SJCRH30 (cell line): ENCODE measurements at regions not wholly inside any gene's neighbourhood (a gene's known extent, or its start where the extent isn't known, plus 50 kb on each side); places are given as distances from the start of the nearest gene placed in this dataset.
A peak's percentile ranks its signal among the peaks of the same experiment; 100 is the strongest.
"Not testable (repeated sequence)": the region's sequence is repeated elsewhere in the genome, so short reads cannot be mapped to it uniquely, and the experiment has no call there.

ENCODE experiments used
- DNase-seq, 2 experiments: peaks; one replicate each; pipeline ENCODE4 v3.0.0-alpha.2; 2015 to 2020
- H3K27ac ChIP-seq: fragments of 250-450 bp; sonication (Bioruptor Pico); 2 replicates; pipeline ENCODE4 v1.5.1; 2020; ENCODE audit warnings: mild to moderate bottlenecking, moderate library complexity
- H3K27me3 ChIP-seq: fragments of 250-450 bp; sonication (Bioruptor Pico); 2 replicates; pipeline ENCODE4 v1.5.1; 2020; ENCODE audit warnings: mild to moderate bottlenecking, moderate library complexity
- H3K36me3 ChIP-seq: fragments of 250-450 bp; sonication (Bioruptor Pico); 2 replicates; pipeline ENCODE4 v1.5.1; 2020; ENCODE audit warnings: mild to moderate bottlenecking, moderate library complexity
- H3K4me1 ChIP-seq: fragments of 250-450 bp; sonication (Bioruptor Pico); 2 replicates; pipeline ENCODE4 v1.5.1; 2020; ENCODE audit warnings: mild to moderate bottlenecking, moderate library complexity
- H3K4me3 ChIP-seq: fragments of 250-450 bp; sonication (Bioruptor Pico); 2 replicates; pipeline ENCODE4 v1.5.1; 2020; ENCODE audit warnings: mild to moderate bottlenecking, moderate library complexity
- H3K9me3 ChIP-seq: fragments of 250-450 bp; sonication (Bioruptor Pico); replicated peaks from 2 replicates; pipeline ENCODE4 v1.5.1; 2020; ENCODE audit warnings: mild to moderate bottlenecking, moderate library complexity

DNA sequence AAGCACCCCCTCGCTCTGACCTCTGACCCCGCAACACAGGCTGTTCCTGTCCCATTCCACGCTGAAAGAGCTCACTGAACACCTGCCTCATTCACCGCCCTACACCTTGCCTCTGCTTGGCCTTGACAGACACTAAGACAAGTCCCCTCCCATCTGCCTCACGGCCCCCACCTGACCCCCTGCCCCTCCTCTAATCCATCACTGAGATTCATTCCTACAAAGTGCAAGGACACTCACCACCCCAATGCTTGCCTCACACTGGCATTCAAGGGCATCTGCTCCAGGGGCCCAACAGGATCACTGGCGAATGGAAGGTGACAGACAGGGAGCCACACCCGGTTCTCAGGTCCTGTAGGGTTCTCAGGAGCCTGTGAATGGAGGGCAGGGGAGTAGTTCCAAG lies 68.1 kb upstream of the NANOS1 start:
- H3K36me3 ChIP-seq = no peaks in the 10 kb centered on the region
- H3K27ac ChIP-seq = no peak overlapping the region
- no peaks in the 10 kb centered on the region for H3K9me3 ChIP-seq
- no peak for DNase-seq
- peaks cover 24% of the 10 kb centered on the region for H3K4me1 ChIP-seq
- H3K4me3 ChIP-seq = no peak overlapping the region
- H3K27me3 ChIP-seq = no peaks in the 10 kb centered on the region

DNA sequence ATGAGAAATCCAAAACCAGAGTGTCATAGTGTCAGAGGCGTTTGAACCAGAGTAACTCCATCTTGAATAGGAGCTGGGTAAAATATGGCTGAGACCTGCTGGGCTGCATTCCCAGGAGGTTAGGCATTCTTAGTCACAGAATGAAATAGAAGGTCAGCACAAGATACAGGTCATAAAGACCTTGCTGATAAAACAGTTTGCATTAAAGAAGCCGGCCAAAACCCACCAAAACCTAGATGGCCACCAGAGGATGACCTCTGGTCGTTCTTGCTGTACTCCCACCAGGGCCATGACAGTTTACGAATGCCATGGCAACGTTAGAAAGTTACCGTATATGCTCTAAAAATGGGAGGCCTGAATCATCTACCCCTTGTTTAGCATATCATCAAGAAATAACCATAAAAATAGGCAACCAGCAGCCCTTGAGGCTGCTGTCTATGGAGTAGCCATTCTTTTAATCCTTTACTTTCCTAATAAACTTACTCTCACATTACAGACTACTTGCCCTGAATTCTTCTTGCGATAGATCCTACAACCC lies 67.1 kb upstream of the NANOS1 start:
- H3K27me3 ChIP-seq, H3K36me3 ChIP-seq, DNase-seq, H3K27ac ChIP-seq, H3K4me3 ChIP-seq, H3K9me3 ChIP-seq: not testable (repeated sequence)
- peaks cover 24% of the 10 kb centered on the region for H3K4me1 ChIP-seq

DNA sequence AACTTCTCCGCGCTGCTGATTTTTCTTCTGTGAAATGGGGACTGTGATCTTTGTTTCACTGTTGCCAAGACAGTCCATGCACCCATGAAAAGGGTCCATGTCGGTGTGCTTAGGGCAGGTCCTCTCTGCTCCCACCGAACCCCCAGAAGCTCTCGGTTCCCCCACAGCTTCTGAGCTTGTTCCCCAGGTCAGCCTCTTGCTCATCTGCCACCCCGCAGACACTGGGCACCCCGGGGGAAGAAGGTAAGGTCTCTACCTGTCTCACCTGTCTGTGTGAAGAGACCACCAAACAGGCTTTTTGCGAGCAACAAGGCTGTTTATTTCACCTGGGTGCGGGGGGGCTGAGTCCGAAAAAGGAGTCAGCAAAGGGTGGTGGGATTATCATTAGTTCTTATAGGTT lies 66.2 kb upstream of the NANOS1 start:
- DNase-seq = no peak
- Histone ChIP-seq H3K36me3 (no peaks in the 10 kb centered on the region), H3K9me3 (no peaks in the 10 kb centered on the region), H3K4me3 (no peak overlapping the region), H3K4me1 (peaks cover 31% of the 10 kb centered on the region), H3K27me3 (no peaks in the 10 kb centered on the region), H3K27ac (no peak overlapping the region)

DNA sequence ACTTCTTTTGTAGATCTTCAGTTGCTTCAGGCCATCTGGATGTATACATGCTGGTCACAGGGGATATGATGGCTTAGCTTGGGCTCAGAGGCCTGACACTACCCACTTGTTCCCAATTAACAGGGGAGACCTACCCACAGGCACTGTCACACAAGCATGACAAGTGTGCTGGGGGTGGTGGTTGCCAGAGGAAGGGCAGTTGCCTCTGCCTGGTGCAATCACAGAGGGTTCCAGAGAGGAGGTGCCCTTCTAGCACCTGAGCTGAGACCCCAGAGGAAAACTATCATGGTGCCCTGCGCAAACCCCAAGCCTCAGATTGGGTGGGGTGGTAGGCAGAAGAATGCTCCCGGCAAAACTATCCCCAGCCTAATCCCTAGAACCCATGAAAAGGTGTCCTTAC lies 65.6 kb upstream of the NANOS1 start:
- peaks cover 29% of the 10 kb centered on the region for H3K4me1 ChIP-seq
- no peak for DNase-seq
- no peaks in the 10 kb centered on the region for H3K9me3 ChIP-seq
- no peak overlapping the region for H3K4me3 ChIP-seq
- H3K36me3 ChIP-seq = no peaks in the 10 kb centered on the region
- no peak overlapping the region for H3K27ac ChIP-seq
- no peaks in the 10 kb centered on the region for H3K27me3 ChIP-seq

DNA sequence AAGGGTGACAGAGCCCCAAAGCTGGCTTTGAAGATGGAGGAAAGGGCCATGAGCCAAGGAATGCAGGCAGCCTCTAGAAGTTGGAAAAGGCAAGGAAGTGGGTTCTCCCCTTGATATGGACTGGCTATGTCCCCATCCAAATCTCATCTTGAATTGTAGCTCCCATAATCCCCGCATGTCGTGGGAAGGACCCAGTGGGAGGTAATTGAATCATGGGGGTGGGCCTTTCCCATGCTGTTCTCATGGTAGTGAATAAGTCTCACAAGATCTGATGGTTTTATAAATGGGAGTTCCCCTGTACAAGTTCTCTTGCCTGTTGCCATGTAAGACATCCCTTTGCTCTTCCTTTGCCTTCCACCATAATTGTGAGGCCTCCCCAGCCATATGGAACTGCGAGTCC lies 65.0 kb upstream of the NANOS1 start:
- not testable (repeated sequence) for DNase-seq, H3K27me3 ChIP-seq, H3K4me3 ChIP-seq, H3K36me3 ChIP-seq, H3K27ac ChIP-seq, H3K9me3 ChIP-seq
- H3K4me1 ChIP-seq = peaks cover 25% of the 10 kb centered on the region

DNA sequence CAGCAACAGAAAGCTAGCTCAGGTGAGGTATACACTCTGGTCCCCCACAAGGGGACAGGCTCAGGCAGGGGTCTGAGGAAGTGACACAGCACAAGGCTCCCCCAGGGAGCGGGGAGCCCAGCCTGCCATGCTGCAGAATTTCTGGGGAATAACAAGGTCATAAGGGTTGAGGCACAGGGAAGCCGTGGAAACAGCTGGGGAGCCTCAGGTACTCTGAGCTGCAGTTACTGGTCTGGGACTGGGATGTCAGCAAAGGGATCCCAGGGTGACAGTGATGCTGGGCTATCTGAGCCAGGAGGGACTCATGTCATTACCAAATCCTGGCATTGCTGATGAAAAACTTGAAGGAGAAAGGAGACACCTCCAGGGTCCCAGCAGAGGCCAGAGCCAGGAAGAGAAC lies 64.4 kb upstream of the NANOS1 start:
- Histone ChIP-seq H3K4me3 (no peak overlapping the region), H3K27me3 (no peaks in the 10 kb centered on the region), H3K36me3 (no peaks in the 10 kb centered on the region), H3K9me3 (no peaks in the 10 kb centered on the region), H3K27ac (0 out of 2 replicates have a peak overlapping the region, but pooled peaks have one; percentile 12), H3K4me1 (peaks cover 26% of the 10 kb centered on the region)
- DNase-seq = no peak

DNA sequence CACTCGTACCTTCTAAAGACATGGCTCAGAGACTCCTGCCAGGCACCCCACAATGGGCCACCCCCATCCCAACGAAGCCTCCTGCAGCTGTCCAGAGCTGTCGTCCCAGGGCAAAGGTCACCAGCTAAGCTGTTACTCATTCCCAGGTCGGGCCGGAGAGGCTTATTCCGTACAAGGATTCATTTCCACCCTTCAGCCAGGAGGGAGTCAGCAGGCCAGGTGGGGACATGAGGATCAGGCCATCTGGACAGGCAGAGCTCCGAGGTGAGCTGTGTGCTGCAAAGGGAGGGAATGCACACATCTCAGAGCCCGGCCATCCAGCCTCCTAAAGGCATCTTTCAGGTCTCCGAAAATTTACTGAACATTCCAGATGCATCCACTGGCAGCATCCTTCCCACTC lies 63.9 kb upstream of the NANOS1 start:
- Histone ChIP-seq H3K4me3 (no peak overlapping the region), H3K27me3 (no peaks in the 10 kb centered on the region), H3K27ac (0 out of 2 replicates have a peak overlapping the region, but pooled peaks have one; percentile 12), H3K36me3 (no peaks in the 10 kb centered on the region), H3K4me1 (peaks cover 32% of the 10 kb centered on the region), H3K9me3 (no peaks in the 10 kb centered on the region)
- peak; percentile 64 to 69 for DNase-seq

DNA sequence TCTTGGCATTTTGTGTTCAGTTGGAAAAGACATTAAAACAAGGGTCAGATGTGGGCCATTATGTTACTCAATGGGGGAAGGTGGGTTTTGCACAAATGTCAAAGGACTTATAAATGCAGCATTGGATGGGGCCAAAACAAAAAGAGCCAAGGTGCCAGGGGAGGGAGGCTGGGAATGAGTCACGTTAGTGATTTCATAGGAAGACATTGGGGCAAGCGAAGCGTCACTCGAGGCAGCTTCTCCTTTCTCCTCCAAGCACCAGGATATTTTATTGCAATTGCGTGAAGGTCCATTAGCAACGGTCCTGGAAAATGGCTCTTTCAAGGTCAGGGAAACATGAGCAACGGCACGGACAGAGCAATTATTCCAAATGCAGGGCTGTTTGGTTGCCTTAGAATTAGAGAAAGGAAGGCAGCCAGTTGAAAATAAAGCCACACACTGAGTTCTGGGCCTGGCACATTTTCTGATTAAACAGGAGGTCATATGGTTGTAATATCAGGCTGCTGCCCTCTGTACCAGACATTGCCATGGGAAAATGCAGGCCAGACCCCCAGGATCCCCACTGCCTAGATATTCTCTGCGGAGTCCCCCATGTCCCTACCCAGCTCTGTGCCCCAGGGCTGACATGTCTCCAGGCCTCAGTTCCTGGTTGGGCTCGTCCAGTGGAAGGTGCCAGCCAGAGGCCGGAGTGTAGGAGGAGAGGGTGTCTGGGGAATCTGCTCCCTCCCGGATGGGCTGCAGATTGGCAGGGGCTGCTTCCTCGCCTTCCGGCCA lies 63.3 kb upstream of the NANOS1 start:
- Histone ChIP-seq H3K9me3 (no peaks in the 10 kb centered on the region), H3K4me1 (peaks cover 36% of the 10 kb centered on the region), H3K27ac (no peak overlapping the region), H3K27me3 (no peaks in the 10 kb centered on the region), H3K36me3 (no peaks in the 10 kb centered on the region), H3K4me3 (no peak overlapping the region)
- no peak for DNase-seq

DNA sequence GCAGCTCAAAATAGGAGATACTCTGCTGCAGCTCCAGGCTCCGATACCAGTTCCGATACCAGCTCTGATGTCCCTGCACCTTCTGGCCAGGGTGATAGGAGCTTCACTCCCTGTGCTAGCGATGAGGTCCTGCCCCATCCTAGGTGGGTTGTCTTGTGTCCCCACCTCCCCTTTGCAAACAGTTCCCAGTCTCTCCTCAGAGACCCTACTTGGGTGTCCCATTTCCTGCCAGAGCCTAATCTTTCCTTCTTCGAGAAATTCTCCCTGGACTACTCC lies 62.7 kb upstream of the NANOS1 start:
- no peaks in the 10 kb centered on the region for H3K36me3 ChIP-seq
- peaks cover 39% of the 10 kb centered on the region for H3K4me1 ChIP-seq
- H3K9me3 ChIP-seq = no peaks in the 10 kb centered on the region
- H3K27me3 ChIP-seq = no peaks in the 10 kb centered on the region
- H3K4me3 ChIP-seq = no peak overlapping the region
- no peak overlapping the region for H3K27ac ChIP-seq
- DNase-seq = no peak

DNA sequence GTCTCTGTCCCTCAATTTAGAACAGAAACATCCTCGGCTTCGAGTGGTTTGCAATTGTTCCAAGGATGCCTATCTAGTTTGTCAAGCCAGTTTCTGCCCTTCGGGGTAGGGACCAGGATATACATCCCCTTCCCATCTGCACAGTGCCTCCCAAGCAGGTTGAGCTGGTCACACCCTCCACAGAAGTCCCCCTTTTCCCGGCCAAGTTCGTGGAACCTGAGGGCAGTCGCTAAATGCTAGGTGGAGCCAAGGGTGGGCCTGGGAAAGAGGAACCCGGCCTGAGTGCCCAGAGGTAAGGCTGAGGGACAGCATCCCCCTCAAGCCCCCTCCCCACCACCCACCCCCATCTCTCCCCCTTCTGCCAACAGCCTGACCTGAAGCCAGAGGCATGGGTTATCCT lies 62.4 kb upstream of the NANOS1 start:
- H3K9me3 ChIP-seq = no peaks in the 10 kb centered on the region
- H3K4me3 ChIP-seq = no peak overlapping the region
- no peak overlapping the region for H3K27ac ChIP-seq
- peaks cover 39% of the 10 kb centered on the region for H3K4me1 ChIP-seq
- no peak for DNase-seq
- H3K27me3 ChIP-seq = no peaks in the 10 kb centered on the region
- no peaks in the 10 kb centered on the region for H3K36me3 ChIP-seq

DNA sequence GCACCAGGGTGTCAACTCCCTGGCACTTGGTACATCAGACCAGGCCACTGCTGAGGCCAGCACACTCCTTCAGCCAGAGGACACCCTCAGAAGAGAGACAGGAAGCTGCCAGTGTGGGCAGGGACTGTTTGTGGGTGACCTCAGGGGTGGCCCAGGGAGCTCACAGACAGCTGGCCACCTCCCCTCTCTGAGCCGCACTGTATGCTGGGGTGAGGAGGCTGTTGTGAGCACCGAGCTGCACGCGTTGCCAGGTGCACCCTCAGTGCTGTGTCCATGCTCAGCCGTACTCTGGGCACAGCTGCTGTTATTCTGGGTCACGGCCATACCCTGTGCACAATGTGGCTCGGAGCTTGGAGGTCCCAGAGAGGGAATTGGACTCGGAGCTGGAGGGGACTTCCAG lies 61.5 kb upstream of the NANOS1 start:
- no peak for DNase-seq
- Histone ChIP-seq H3K4me3 (no peak overlapping the region), H3K36me3 (no peaks in the 10 kb centered on the region), H3K27me3 (no peaks in the 10 kb centered on the region), H3K4me1 (peaks cover 39% of the 10 kb centered on the region), H3K9me3 (peaks cover under 1% of the 10 kb centered on the region; the same call in 1 of the 2 replicates), H3K27ac (no peak overlapping the region)

DNA sequence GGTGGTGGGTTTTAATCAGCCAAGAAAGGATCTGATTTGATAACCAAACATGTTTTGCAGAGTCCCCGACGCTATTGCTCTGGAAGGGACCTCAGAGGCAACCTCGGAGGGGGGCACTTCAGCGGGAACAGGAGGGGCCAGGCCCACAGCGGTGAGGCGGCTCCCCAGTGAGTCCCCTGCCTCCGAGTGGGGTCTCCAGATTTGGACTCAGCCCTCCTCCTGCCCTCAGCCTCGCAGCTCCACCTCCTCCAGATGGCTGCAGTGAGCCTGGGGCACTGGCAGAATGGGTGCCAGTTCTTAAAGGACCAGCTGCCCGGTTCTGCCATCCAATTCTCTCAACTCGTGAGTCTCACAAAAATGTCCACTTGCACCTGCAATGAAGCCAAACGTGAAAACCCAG lies 61.0 kb upstream of the NANOS1 start:
- Histone ChIP-seq H3K27ac (no peak overlapping the region), H3K27me3 (no peaks in the 10 kb centered on the region), H3K4me3 (no peak overlapping the region), H3K36me3 (no peaks in the 10 kb centered on the region), H3K9me3 (peaks cover 5% of the 10 kb centered on the region), H3K4me1 (peaks cover 39% of the 10 kb centered on the region)
- DNase-seq = no peak

DNA sequence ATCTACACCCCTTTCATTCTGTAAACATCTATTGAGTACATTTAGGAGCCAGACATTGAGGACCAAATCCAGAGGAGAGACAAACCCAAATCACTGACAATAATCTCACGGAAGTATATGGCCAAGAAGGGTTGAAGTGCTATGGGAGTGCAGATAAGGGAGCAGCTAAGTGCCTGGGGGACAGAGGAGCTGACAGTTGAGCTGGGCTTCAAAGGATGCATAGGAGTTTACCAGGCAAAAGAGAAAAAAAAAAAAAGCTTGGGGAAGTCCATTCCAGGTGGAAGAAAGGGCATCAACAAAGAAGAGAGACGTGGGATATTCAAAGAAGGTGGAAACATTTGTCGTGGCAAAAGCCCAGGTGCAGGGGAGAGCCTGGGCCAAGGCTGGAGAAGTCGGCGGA lies 60.5 kb upstream of the NANOS1 start:
- Histone ChIP-seq H3K9me3 (peaks cover 9% of the 10 kb centered on the region), H3K4me3 (no peak overlapping the region), H3K27me3 (no peaks in the 10 kb centered on the region), H3K27ac (no peak overlapping the region), H3K36me3 (no peaks in the 10 kb centered on the region), H3K4me1 (peaks cover 39% of the 10 kb centered on the region)
- no peak for DNase-seq

DNA sequence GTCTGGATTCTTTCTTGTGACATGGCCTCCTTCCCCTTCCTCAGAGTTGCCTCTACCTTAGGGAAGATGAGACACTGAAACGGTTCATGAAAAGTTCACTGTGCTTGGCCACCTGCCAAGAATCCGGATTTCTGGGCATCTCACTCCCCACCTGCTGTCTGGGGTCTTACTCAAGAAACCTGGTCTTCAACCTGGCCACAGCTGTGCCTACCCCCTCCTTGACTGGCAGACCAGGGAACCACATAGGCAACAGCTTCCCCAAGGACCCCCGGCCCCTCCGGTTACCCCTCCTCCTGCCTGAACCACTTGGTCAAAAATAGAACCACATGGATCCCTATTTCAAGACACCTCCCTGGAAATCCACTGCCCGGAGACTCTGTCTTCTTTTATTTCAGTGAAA lies 58.7 kb upstream of the NANOS1 start:
- H3K27ac ChIP-seq = no peak overlapping the region

DNA sequence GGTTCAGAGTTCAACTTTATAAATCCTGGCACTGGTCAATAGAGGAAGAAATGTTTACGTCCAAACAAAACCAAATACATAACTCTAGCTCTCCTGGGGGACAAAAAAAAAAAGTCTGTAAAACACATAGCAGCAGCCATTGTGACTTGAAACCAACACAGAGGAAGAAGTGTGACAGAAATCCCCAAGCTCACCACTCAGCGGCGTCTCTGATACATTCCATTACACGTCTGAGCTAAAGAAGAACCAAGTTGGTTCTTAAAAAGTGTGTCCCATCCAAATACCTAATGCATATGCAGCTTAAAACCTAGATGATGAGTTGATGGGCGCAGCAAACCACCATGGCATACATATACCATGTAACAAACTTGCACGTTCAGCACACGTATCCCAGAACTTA lies 58.3 kb upstream of the NANOS1 start:
- H3K36me3 ChIP-seq = no peaks in the 10 kb centered on the region
- H3K27ac ChIP-seq = no peak overlapping the region
- peaks cover 9% of the 10 kb centered on the region for H3K9me3 ChIP-seq
- no peak overlapping the region for H3K4me3 ChIP-seq
- H3K27me3 ChIP-seq = no peaks in the 10 kb centered on the region
- peaks cover 24% of the 10 kb centered on the region for H3K4me1 ChIP-seq
- no peak for DNase-seq

More for the DNA sequence above, 58.7 kb upstream of the NANOS1 start:
- Histone ChIP-seq H3K27me3 (no peaks in the 10 kb centered on the region), H3K36me3 (no peaks in the 10 kb centered on the region), H3K4me3 (no peak overlapping the region), H3K4me1 (peaks cover 28% of the 10 kb centered on the region), H3K9me3 (peaks cover 9% of the 10 kb centered on the region)
- DNase-seq = peak; percentile 72 to 87

DNA sequence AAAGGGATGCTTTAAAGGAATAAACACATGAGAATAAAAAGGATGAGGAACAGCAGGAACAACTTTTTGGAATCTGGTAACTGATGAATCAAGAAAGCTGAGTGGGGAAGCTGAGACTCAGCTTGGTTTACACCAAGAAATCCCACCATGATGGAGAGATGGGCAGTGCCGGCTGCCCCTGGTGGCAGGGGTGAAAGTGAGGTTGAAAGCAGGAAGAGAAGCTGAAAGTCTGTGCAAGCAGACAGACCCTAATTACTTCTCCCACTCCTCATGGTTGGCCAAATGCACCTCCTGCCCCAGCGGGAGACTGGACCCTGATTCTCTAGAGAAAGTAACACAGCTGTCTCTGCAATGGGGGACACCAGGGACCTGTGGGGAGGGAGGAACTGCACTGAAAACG lies 57.6 kb upstream of the NANOS1 start:
- Histone ChIP-seq H3K36me3 (no peaks in the 10 kb centered on the region), H3K4me3 (no peak overlapping the region), H3K9me3 (peaks cover 9% of the 10 kb centered on the region), H3K27ac (no peak overlapping the region), H3K4me1 (peaks cover 23% of the 10 kb centered on the region), H3K27me3 (no peaks in the 10 kb centered on the region)
- no peak for DNase-seq
